Kidney tubule cell (primary cell): ENCODE measurements at regions not wholly inside any gene's neighbourhood (a gene's known extent, or its start where the extent isn't known, plus 50 kb on each side); places are given as distances from the start of the nearest gene placed in this dataset.

Experiments used
- DNase-seq: peaks from one replicate; pipeline ENCODE4 v3.0.0-alpha.2; 2018; ENCODE audit warnings: low spot score

DNA sequence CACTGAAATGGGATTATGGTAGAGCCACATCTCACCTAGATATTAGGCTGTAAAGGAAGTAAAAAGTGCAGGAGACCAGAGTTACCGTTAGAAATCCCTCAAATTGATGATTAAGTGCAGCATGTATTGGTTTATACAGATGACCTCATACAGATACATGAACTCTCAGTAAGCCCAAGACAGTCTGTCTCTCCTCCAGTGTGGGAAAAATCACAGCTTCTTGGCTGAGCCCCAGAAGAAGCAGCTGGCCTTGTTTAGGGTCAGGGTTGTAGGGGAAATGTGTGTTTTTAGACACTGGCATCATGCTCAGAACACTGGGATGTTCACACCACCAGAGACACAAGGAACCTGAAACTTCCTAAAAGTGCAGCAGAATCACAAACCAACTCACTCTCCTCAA is 135.9 kb downstream of the KATNIP start:
- DNase-seq, result peak; percentile 1

DNA sequence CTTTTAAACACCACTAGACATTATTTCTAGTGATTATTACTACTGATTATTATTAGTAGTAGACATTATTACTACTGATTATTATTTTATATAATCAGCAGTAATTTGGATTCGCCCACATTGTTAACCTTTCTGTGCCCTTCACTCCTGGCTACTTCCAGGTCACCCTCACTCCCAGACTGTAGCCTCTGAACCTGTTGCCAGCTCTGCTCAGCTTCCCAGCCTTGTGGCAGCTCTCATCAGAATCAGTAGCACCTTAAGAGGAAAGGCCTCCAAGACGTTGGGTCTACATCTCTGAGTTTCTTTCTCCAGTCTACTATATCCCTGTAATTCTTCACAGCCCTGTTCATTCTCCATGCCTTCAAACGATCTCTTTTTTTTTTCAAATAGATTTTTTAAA is 137.0 kb downstream of the KATNIP start:
- DNase-seq, result no peak

DNA sequence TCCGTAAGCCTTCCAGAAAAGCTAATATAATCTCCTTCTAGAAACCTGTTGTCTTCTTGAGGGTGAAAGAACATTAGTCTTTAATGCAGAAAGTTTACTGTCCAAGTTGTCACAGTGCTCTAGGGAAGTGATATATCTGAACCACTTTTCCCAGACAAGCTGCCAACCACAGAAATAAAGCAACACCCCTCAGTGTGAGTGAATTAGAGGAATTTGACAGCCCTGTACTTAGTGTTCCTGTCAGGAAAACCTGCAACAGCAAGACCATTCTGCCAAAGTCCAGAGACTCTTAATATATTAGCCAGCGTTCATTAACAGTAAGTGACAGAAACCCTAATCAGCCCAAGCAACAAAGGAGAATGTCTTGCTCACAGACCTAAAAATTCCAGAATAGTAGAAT is 137.7 kb downstream of the KATNIP start:
- no peak for DNase-seq

DNA sequence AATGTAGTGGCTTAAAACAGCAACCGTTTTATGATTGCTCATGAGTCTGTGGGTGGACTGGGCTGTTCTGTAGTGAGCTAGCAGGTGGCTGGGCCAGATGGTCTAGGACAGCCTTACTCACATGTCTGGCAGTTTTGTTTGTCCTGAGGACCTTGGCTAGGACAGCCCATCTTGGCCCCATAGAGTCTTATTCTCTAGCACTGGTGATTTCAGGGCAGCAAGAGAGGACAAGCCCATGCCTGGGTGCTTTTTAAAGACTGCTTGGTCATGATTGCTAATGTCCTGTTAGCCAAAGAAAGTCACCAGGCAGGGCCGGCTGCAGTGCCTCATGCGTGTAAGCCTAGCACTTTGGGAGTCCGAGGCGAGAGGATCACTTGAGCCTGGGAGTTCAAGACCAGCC is 139.8 kb downstream of the KATNIP start:
- DNase-seq, result no peak

DNA sequence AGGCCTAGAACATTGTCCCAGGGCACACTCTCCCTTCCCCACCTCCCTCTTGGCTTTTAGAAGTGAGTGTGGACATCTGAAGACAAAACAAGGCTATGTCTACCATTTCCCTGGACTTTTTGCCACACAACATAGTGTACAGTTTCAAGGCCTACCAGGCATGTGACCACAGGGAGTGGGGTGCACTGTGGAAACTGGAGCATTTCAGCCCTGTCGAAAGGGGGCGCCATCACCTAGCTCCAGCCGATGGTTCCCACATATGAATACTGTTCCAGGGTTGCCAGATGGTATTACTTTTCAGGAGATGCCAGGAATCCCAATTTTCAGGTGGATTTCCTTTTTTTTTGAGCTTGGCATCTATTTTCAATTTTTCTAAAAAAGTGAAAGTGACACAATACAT is 140.7 kb downstream of the KATNIP start:
- DNase-seq, result peak; percentile 4

DNA sequence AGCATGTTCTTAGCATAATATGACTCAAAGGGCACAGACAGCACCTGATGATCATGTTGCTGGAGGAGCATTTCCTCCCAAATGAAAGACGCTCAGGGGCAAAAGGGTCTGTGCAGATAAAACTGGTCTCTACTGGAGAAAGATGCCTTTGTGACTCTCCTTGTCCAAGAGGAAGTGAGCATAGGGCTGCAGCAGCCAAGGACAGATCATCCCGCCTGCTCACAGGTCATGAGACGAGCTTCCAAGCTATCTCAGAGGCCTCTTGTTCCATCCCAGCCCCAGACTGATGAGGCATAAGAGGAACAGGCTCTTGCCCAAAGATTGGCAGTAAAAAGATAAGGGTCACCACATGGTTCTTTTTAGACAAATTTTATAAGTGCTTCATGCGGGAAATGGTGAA is 141.8 kb downstream of the KATNIP start:
- DNase-seq, result no peak

DNA sequence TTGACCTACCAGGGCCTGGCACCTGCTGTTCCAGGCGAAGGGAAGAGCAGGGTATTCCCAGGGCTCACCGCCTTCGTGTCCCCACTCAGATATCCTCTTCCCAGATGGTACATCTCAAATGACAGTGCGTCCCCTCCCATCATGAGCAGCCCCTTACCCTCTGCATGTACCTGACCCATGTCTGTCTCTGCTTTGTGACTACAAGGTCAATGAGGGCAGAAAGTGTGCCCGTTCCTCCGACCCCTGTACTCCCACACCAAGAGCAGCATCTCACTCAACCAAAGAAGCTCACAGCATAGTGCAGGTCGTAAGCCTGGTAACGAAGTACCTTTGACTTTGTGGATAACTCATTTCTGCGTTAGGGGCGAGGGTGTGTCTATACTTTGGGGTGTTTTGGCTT is 142.6 kb downstream of the KATNIP start:
- no peak for DNase-seq

DNA sequence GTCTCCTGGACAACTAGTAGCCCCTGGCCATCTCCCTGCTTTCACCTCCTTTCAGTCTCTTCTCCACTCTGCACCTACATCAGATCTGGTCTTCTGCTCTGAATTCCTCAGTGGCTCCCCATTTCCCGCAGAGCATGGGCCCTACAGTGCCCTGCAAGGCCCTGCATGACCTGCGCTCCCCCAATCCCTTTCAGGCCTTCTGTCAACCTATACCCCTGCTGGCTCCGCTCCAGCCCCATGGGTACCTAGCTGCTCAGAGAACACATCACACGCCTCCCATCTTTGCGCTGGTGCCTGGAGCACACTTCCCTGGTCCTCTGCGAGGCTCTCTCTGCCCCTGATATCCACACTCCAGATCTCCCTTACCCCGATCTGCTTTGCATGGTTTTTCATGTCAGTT is 145.2 kb downstream of the KATNIP start:
- no peak for DNase-seq

DNA sequence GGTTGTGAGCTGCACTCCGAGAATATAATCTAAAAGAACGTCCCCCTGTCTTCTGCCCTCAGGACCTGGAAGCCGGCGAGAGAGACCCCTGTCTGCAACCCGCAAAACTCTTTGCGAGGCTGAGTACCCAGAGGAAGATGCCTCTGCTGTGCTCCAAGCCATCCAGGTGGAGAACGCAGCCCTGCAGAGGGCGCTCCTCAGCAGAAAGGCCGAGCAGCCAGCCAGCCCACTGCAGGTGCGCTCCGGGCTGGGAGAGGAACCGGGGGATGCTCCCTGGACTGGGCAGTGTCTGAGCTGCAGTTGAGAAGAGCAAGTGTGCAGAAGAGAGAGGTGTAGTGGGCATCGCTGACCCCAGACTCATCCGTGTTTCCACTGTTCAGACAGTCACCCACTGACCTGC is 148.3 kb downstream of the KATNIP start:
- DNase-seq, result no peak

DNA sequence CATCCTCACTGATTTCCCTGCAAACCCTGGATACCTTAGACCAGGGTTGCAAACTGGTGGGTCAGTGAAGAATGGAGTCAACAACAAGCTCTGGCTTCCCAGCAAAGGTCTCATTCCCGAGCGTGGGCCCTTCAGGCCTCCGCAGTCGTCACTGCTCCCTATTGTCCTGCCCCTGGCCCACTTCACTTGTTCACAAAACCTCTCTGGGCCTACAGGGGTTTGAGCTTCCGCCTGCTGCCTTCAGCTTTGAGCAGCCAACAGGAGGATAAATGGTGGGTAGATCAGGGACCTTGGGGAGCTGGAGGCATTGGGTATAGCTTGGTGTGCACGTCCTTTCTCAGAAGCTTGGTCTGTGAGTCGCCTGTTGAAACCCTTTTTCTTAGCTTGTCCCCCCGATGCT is 148.8 kb downstream of the KATNIP start:
- DNase-seq, result no peak

DNA sequence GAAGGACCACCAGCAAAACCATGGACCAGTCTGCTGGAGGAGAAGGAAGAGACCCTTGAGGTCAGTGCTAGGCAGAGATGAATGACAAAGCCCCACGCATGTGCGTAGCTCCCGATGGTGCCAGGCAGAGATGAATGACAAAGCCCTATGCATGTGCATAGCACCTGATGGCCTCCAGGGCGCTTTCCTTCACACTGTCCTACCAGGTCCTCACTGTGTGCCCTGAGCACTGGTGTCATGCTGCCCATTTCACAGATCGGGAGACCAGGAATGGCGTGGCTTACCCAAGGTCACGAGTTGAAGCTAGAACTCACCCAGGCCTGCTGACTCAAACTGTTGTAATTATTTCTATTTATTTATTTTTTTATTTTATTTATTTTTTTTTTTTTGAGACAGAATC is 149.6 kb downstream of the KATNIP start:
- no peak for DNase-seq

DNA sequence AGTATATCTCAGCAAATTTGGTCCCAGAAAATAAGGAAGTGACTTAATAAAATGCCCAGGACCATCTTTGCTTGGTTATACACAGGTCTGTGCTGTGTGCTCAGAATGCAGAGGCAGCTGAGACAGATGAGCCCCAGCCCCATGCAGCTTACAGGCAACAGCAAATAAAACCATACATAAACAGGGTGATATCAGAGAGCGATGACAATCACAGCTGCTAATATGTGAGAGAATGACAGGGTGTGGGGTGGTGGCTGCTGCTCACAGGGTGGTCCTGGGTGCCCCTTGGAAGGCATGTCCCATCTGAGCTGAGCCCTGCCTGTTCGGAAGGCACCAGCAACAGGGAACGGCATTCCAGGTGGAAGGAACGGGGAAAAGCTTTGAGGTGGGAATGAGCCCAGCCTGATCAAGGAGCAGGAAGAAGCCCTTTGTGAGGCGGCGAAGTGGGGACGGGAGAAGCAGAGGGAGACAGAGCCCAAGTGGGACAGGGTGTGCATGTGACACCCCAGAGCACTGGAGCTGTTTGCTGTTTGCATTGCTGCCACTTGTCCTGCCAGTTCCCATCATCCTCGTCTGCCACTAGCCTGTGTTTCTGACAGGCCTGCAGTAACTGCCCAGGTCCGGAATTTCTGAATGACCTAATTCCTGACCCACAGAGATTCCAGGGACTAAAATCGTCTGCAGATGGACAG is 150.5 kb downstream of the KATNIP start:
- no peak for DNase-seq

DNA sequence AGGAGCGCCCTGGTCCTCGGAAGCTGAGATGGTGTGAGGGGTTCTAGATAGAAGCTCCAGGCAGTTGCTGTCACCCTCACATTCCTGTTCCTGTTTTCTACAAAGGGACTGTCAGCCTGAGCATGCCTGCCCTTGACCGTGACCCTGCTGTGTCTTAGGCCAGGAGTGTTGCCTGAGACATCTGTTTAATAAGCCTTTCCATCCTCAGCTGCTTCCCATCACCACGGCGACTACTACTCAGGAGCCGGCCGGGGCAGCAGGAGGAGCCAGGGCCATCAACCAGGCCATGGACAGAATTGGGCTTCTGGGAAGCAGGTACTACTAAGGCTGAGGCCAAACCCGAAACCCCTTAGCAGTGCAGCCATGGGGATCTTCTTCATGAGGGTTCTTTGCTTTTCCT is 151.4 kb downstream of the KATNIP start:
- DNase-seq, result no peak

DNA sequence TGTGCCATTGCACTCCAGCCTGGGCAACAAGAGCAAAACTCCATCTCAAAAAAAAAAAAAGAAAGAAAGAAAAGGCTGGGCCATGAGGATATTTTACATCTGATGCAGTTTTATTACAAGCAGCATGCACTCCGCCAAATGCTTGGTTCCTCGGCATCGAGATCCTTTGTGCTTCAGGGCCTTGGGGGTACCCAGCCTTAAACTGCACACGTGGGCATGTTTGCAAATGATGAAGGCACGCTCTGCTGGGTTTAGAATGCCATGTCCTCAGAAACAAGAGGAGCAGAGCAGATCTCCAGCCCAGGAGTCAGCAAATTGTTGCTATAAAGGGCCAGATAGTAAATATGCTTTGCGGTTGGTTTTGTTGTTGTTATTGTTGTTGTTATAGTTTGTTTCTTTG is 153.2 kb downstream of the KATNIP start:
- no peak for DNase-seq

DNA sequence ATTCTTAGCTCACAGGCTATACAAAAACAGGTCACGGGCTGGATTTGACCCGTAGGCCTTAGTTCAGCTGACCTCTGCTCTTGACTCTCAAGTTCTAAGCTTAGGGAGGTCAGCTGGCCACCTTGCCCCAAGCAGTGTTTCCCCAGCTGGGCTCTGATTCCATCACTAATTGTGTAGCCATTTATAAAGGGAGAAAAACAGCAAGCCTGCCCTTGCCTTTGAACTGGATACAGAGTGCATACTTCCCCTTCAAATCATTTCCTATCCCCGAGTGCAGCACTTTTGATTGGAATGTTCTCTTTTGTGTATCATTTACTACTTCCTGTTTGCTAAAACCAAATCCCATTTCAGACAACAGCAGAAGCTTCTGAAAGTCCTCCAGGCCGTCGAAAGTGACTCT is 153.6 kb downstream of the KATNIP start:
- DNase-seq, result no peak

DNA sequence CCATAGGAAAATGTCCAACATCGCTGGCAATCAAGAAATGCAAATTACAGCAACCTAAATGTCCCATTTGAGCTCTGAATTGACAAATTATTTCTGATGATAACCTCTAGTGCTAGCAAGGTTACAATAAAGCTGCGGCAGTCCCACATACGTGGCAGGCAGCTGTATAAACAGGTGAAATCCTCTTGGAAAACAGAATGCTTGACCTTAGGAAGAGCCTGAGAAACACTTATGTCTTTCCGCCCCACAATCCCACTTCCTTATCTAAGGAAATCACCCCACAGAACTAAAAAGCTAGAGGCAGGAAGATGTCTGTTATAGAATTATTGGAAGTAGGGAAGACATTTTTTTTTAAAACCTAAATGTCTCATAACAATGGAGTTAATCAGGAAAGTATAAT is 154.3 kb downstream of the KATNIP start:
- no peak for DNase-seq

DNA sequence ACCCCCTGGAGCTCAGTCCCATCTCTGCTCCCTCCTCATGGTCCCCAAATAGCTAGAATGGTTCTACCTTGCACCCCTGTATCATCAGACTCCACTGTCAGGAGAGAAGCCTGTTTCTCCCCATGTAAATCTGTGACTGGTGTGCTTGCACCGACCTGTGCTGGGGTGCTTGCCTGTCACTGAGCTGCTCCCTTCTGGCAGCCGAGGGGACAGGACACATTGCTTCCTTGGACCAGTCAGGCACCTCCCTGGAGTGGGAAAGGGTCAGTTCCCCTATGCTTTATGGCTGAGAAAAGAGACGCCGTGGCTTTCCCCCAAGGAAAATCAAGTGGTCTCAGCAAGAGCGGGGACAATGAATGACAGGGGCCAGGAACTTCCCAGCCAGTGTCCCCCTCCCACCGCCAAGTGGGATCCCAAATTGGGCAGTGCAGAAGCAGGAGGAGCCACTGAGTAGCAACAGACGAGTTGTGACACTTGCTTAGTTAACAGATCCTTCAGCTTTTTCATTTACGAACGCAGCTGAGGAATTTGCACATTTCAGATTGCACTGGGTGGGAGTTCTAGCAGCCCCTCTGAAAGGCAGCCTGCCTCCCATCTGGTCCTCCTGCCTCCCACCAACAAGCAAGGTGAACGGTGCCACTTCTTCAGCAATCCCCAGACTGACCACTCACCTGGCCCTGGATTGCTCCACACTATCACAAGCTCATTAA is 156.4 kb downstream of the KATNIP start:
- DNase-seq, result no peak

DNA sequence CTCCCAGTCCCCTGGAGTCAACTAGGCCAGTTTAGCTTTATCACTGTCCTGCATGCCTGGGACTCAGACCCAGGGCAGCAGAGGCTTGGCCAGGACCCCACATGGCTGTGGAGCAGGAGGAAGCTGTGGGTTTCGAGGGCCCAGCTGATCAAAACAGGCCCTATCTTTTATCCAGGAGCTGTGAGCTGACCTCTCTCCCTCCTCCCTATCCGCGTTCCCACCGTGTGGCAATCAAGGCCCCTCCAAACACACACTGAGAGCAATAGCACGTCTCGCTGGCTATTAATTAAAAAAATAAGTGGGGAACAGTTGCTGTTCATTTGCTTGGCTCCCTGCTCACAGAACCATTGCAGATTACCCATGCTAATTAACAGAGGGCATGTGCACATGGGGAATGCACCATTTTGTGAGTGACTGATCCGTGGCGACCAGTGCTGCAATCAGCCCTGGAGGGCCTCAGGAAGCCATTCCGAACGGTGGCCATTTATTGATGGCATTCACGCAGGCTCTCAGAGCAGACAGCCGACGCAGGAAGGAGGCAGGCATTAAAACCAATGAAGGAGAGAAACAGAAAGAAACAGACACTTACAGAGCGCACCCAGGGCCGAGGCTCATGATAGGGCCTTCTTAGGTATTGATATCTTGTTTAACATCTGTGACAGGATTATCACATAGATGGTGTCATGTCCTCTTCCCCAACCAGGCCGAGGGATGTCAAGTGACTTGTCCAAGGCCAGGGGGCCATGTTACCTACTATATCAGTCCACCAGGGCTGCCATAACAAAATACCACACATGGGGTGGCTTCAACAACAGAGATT is 157.1 kb downstream of the KATNIP start:
- DNase-seq, result no peak

DNA sequence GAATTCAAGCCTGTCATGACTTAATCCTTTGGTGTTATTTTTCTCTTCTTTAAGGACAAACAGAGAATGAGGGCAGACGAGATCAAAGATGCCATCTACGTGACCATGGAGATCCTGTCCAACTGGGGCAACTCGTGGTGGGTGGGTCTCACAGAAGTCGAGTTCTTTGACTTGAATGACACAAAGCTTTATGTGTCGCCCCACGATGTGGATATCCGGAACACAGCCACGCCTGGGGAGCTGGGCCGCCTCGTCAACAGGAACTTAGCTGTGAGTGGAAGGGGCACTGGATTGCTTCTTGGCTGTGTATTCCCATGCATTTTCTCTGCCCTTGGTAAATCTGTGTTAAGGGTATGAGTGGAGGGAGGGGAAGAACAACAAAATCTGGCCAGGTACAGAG is 158.7 kb downstream of the KATNIP start:
- no peak for DNase-seq

DNA sequence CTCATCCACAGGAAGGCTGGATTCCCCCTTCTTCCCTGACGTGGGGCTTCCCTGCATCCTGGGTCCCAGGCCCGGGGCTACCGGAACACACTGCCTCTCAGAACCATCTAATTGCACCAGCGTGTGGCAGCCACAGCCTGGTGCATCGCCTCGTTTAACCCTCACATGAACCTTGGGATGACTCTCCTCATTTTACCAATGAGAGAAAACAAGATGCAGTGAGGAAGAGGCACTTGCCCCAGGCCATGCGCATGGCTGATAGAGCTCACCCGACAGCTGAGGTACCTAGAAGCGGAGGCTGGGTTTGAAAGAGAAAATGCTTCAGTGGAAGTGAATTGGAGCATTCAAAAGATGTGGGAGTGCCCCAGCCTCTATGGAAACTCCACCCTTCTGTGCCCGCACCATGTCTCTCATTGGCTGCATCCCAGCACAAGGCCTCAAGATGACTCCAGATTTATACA is 162.3 kb downstream of the KATNIP start:
- no peak for DNase-seq

DNA sequence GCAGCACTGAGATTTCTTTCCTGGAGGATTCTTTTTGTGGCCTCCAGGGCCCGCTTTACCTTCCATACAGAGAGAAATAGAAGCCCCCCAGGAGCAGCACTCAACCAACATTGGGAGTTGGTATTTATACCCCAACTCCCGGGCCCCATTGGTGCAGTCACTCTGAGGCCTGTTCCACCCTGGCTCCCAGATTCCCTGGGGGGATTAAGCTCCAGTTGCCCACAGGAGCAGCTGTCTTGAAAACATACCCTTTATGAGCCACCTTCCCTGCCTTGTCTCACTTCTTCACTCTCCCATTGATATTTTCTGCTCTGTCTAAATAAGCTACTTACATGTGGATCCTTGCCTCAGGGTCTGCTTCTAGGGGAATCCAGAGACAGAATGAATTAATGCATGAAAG is 167.8 kb downstream of the KATNIP start:
- no peak for DNase-seq

DNA sequence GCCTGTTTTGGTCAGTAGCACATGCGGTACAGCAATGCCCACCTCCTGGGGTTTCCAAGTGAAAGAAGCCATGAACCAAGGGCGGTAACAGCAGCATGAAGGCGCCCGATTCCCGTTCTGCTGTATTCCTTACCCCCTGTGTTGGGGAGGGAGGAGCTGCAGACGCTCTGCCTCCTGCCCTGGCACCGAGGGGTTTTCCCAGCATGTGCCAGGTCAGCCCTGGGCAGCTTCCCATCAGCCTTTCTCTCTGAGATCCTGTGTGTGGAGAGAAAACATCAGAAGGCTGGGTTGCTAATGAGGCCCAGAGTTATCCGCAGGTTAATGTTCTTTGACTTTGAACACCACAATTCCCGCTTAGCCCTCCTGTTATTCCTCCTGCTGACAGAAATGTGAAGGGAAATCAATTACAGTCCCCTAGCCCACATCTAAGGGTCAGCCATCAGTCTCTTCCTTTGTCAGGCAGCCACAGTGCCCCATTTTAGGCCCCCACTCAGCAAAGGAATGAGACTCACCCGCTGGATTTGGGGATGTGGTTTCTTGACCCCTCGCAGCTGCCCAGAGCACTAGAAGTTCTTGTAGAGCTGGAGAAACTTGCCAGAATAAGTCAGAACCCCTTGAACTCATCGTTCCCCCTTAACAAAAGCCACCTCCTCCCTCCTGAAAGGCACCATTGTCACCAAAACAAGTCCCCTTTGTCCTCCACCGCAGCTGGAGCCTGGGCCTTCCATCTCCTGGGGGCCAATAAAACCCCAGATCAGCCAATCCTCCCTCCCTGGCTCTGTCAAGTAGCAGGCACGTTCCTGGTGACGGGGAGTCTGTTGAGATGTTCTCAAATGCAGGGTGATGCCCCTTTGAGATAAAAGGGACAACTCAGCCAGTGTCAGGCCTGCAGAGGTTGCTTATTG is 168.5 kb downstream of the KATNIP start:
- peak; percentile 2 for DNase-seq
